Stromal cell of bone marrow (primary cell): ENCODE measurements at regions not wholly inside any gene's neighbourhood (a gene's known extent, or its start where the extent isn't known, plus 50 kb on each side); places are given as distances from the start of the nearest gene placed in this dataset.
"Not testable (repeated sequence)": the region's sequence is repeated elsewhere in the genome, so short reads cannot be mapped to it uniquely, and the experiment has no call there.

Source experiments
- DNase-seq: peaks from one replicate; pipeline ENCODE4 v3.0.0-alpha.2; 2012; ENCODE audit warnings: low read depth

DNA sequence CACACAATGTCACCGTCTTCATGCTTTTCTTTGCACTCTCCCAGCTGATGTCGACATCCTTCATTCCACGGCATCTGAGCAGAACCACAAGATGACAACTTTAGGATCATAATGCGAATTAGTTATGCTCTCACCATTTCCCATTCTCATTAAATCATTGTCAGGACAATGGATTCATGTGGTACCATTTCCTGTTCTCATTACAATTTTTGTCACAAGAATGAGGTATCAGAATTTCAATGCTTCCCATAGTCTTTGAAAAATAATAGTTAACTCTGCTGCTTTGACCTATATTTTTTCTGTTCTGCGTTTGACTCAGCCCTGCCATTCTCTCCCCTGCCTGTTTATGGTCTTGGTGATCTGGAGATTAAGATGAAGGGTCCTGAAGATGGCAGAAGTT, 175.7 kb upstream of the MDFIC2 start:
- no peak for DNase-seq

DNA sequence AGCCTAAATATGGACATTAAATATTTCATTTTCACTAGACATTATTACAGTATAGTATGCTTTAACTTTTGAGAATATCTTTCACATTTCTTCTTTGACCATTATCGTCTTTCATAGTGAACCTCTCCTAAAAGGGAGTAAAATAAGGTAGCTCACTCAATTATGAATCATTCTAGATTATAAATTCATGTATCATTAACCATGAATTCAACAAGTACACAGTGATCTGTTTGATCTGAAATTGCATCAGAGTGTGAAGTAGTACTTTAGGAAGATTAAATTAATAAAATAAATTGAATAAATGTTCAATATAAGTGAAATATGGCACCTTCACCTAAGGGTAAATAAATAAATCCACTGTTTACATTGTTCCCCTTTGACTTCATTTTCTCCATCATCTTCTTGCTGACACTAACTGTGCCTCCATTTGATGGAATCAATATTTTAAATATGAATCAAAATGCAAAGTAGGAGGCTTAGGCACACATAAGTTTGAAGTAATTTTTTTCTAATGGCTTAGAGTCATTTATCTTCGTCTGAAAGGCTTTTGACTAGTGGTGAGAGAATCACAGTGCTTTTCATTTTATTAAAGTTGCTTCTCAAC, 174.1 kb upstream of the MDFIC2 start:
- no peak for DNase-seq

DNA sequence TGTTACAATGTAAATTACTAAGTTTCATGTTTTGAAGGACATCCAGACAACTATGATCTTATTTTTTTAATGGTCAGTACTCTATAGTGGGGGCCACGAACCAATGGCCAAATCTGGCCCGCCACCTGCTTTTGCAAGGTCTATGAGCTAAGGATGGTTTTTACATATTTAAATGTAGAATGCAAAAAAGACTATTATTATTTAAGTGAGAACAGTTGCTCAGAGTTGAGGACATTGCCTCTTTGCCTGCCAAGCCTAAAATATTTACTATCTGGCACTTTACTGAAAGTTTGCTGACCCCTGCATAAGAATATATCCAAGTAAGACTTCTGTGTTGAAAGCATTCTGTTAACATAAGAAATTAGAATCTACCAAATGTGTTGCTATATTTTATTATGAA, 163.7 kb upstream of the MDFIC2 start:
- DNase-seq, result no peak

GRCh38 chr3:70471464-70472342, 159.3 kb upstream of the MDFIC2 start:
- DNase-seq, result no peak

GRCh38 chr3:70466096-70466495, 153.7 kb upstream of the MDFIC2 start:
- DNase-seq, result no peak

- DNase-seq, result no peak
Observed at GRCh38 chr3:70464876-70465275, 152.4 kb upstream of the MDFIC2 start.

GRCh38 chr3:70464465-70464864, 152.0 kb upstream of the MDFIC2 start:
- DNase-seq, result no peak

GRCh38 chr3:70450220-70450619, 137.8 kb upstream of the MDFIC2 start:
- DNase-seq, result not testable (repeated sequence)

DNA sequence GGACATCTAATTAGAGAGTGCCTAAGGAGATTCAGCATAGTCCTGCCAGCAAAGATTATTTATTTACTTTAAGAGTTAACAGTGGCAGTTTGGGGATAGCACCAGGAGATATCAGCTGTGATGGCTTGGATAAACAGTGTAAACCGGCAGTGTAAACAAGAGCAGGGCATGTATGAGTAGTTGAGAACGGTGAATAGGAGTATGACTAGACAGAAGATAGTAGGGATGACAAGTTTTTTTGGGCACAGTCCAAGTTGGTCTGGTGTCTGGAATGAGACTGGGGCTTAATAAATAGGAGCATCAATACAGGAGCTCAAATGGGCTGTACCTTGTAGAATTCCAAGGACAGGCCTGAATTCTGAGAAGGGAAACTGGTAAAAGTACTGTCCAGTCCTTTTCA, 123.0 kb upstream of the MDFIC2 start:
- DNase-seq, result not testable (repeated sequence)

DNA sequence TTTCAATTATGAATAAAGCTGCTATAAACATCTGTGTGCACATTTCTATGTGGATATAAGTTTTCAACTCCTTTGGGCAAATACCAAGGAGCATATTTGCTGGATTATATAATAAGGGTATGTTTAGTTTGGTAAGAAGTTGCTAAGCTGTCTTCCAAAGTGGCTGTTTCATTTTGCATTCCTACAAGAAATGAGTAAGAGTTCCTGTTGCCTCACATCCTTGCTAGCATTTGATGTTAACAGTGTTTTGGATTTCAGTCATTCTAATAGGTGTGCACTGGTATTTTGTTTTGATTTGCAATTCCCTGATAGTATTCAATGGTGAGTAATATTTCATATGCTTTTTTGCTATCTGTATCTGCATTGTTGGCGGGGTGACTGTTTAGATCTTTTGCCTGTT, 120.7 kb upstream of the MDFIC2 start:
- peak; percentile 9 for DNase-seq

DNA sequence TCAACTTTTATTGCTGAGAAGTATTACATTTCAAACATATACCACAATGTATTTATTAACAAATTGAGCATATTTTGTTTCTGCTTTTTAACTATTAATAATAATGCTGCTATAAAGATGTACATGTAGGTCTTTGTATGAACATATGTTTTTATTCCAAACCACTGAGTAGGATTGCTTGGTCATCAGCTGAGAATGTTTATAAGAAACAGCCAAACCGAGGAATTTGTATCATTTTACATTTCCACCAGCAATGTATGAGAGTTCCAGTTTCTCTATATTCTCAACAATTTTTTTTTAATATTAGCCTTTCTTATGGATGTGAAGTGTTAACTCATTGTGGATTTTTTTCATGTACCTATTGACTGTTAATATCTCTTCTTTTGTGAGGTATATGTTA, 119.5 kb upstream of the MDFIC2 start:
- no peak for DNase-seq

DNA sequence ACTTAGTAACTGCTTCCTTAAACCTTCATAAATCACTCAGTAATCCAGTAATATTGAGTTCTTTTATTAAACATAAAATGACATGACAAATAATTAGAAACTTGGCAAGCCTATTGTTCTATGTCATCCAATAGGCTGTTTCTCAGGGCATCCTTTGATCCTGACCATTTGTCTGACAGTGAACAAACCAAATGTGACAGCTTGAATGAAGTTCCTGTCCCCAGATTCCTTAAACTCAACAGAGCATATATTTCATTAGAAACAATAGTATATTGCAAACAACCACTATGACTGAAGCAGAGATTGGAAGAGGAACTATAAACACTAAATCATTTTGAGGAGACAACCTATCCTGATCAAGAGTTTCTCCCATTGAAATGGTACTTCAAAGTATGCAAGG, 113.6 kb upstream of the MDFIC2 start:
- no peak for DNase-seq

- no peak for DNase-seq
Observed at GRCh38 chr3:70421506-70421905, 109.1 kb upstream of the MDFIC2 start.

GRCh38 chr3:70409018-70409417, 96.6 kb upstream of the MDFIC2 start:
- no peak for DNase-seq

GRCh38 chr3:70400194-70400593, 87.8 kb upstream of the MDFIC2 start:
- DNase-seq, result no peak

DNA sequence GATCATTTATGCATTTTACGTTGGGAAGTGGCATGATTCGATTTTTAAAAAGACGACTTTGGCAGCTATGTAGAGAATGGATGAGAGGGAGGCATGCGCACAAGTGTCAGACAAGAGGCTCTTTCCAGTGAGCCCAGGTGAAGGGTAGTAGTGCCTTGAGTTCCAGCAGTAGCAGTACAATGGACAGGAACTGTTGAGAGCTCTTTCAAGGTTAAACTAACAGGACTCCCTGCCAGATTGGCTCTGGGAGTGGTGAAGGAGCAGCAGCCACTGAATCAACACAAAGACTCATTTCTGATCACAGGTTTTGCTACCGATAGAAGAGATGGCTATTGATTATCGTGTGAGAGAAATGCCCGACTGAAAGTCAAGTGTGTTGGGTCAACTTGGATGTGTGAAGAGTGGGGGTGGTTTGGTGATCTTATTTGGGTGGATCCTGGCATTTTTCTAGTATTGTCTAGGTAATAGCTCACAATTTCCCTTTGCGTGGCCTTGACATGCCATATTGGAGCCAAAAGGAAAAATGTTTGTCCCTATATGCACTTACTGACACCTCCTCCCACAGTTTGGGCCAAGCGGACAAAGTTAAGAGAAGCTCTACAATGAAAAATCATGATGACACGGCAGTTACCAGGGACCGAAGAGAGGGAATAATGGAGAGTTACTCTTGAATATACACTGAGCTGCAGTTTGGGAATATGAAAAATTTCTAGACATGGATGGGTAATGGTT, 81.6 kb upstream of the MDFIC2 start:
- DNase-seq, result no peak

- DNase-seq, result no peak
Observed at GRCh38 chr3:70392227-70392626, 79.8 kb upstream of the MDFIC2 start.

GRCh38 chr3:70387889-70388288, 75.5 kb upstream of the MDFIC2 start:
- DNase-seq, result no peak

GRCh38 chr3:70386846-70387245, 74.4 kb upstream of the MDFIC2 start:
- no peak for DNase-seq

DNA sequence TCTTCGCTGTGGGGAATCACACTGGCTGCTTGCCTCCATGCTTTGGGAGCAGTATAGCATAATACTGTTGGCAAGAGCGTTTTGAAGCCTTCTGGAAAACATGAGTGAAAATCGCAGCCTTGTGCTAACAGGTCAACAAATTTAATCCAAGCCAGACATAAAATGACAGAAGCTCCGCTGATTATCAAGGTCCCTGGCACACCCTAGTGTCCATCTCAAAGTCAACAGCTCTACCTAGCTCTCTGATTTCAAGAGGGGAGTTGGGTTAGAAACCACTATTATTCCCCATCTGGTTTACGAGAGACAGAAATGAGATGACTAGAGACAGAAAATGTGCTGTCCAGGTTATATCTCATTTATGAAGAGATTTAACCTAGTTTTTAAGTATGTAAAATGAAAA, 73.6 kb upstream of the MDFIC2 start:
- DNase-seq, result no peak

- peak; percentile 5 for DNase-seq
Observed at GRCh38 chr3:70383360-70383831, 71.0 kb upstream of the MDFIC2 start.

DNA sequence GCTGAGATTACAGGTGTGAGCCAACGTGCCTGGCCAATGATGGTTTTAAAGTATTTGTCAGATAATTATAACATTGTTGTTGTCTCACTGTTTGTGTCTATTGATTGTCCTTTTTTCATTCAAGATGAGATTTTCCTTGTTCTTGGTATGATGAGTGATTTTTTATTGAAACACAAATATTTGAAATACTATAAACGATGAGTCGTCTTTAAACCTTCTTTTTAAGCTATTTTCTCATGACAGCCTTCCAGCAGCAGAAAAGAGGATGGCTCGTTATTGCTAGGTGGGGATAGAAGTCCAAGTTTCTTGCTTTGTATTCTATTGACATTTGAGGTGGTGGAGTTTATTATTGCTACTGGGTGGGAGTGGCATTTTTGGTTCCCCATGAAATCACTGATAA, 61.7 kb upstream of the MDFIC2 start:
- DNase-seq, result no peak
